ENCODE measurements at regions not wholly inside any gene's neighbourhood (a gene's known extent, or its start where the extent isn't known, plus 50 kb on each side); places are given as distances from the start of the nearest gene placed in this dataset.

- no peak for TF ChIP-seq MXI1 (conservative IDR thresholded peaks at IDR 0.05; ENCODE audit: poor library complexity, severe bottlenecking)
- no peak for TF ChIP-seq CTCF (IDR thresholded peaks at IDR 0.05; ENCODE audit: poor library complexity, severe bottlenecking)
- no peak for TF ChIP-seq REST (IDR thresholded peaks at IDR 0.05; ENCODE audit: borderline replicate concordance)
- TF ChIP-seq TAF1 (IDR thresholded peaks at IDR 0.05; ENCODE audit: low read depth), result no peak
- no peak for TF ChIP-seq SMC3 (conservative IDR thresholded peaks at IDR 0.05; ENCODE audit: poor library complexity)
- no peak for TF ChIP-seq POLR2AphosphoS5 (IDR thresholded peaks at IDR 0.05)
These were observed 286.1 kb upstream of the IRX4 start for GRCh38 chr5:2168601-2169429.

All from neural cell (in vitro differentiated cells).